Stimulated activated CD4-positive, alpha-beta T cell treated with anti-CD3 and anti-CD28 coated beads, Interleukin-4, amount 100 ng/mL, for 4 hours (primary cell): ENCODE measurements at regions not wholly inside any gene's neighbourhood (a gene's known extent, or its start where the extent isn't known, plus 50 kb on each side); places are given as distances from the start of the nearest gene placed in this dataset.
"Not testable (repeated sequence)": the region's sequence is repeated elsewhere in the genome, so short reads cannot be mapped to it uniquely, and the experiment has no call there.

Experiments
- DNase-seq, 2 experiments: peaks; one replicate each; pipeline ENCODE4 v3.0.0-alpha.2; 2020

DNA sequence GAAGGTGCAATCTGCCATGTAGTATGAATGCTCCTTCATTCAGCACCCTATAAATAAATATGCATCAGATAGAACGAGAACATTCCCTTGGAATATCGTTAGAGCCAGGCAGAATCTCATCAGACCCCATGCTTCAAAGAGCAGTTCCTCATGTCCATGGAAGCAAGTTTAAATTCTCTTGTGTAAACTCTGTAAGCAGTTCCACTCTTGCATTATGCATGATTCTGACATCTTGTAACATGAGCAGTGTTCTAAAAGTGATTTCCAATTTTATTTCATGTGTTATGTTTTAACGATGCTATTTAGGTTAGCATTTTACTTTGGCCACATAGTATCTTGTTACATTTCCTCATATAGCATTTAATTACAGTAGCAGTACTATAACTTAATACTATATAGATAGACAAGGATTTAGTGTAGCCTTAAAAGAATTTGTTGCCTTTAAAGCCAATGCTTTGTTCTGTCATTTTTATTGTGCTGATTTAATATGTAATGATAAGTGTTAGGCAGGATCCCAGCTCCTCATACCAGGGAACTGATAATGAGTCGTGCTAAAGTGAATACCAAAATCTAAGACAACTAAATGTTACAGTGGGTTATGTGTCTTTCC lies 161.2 kb upstream of the NECTIN3 start:
- no peak for DNase-seq

DNA sequence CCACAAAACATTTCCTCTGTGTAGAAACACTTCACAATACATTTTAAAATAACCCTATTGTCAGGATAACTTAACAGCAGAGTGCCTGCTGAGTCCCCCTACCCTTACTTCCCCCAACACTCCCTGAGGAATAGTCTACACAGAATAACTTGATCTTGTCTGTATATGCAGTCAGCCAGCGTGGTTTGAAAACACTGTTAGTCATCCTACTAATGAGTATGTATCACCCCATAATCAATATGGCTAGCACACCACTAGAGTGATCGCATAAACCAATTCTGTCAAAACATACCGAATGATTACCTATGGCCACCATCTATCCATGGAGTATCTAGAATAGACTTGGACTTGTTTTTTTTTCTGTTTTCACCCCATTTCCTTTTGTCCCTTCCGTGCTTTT lies 152.7 kb upstream of the NECTIN3 start:
- DNase-seq, result no peak

DNA sequence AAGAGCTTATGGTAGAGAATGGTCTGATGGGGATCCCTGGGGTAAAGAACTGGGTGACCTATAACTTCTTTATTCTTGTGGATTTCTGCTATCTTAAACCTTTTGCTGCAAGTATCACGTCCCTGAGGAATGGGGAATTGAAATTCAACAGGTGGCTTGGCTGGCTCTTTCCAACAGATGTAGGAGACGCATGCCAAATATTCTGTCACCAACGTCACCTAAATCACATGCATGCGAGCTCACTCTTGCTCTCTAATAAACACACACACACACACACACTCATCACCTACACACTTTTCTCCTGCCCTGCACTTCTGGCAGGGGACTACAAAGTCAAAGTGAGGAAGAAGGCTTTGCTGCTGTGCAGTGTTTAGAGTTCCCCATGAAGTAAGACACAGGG lies 145.8 kb upstream of the NECTIN3 start:
- no peak for DNase-seq

DNA sequence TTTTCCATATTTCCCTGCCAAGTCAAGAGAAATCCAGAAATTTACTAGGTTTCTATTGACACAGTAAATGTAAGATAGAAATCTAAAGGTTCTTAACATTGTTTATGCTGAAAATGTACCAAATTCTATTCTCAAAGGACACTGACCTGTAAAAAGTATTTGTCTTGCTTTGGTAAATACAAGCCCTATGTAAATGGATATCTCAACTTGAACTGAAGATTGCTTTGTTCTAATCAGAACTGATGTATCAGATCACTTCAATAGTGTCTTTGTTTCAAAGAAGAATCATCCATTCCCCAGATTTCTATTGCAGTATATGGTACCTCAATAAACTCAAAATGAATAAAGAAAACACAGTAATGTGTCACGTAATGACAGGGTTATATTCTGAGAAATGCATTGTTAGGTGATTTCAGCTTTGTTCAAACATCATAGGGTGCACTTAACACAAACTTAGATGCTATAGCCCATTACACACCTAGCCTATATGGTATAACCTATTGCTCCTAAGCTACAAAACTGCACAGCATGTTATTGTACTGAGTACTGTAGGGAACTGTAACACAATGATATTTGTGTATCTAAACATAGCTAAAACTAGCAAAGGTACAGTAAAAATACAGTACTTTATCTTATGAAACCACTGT lies 143.5 kb upstream of the NECTIN3 start:
- no peak for DNase-seq

DNA sequence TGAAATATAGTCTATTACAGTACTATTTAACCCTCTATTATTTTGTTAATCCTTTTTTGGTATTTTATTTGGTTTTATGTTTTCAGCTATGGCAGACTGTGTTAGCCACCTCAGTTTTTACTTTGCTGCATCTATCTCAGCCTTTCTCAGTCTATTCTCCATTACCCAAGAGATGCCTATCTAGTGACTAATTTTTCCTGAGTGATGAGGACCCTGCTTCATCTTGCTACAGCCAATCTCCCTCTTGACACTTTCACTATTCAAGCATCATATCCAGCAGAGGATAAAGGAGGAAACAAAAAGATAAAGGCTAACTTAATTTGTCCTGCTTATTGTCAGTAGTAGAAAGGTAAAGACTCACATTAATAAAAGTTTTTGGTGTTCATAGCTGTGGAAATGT lies 141.8 kb upstream of the NECTIN3 start:
- no peak for DNase-seq

DNA sequence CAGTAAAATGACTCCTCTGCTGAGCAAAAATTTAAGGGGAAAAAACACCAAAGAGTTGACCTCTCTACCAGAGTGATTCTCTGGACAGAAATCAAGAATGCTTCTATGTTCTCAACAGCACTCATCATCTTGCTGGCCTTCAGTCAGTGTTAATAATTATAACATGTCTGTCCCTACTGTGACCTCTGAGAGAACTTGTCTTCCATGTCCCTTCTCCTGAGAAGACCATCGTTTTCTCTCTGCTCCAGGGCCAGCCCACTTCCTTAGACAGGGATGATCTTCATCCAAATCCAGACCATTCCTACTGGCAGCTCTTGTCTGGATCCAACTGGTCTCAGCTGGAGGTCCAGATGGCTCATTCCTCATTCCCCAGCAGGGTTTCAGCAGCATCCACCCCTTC lies 139.0 kb upstream of the NECTIN3 start:
- no peak for DNase-seq

DNA sequence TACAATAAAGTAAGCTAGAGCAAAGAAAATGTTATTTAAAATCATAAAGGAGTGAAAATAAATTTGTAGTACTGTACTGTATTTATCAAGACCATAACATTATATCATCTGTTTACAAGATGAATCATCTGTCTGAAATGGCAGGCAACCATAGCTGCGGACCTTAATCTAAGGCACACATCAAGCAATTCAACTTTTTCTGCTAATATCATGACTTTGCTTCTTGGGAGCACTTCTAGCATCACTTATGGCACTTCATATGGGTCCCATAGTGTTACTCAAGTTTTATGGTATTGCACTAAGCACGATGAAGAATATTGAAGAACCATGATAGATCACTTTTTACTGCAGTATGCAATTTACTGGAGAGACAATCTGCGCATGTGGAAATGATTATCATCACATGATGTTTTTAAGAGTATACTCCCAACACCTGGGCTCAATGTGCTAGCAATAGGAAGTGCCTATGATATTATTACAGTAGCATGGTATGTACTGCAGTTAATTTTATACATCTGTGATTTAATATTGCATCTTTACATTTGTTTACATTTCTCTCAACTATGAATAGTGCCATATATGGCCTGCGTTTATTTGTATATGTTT lies 137.7 kb upstream of the NECTIN3 start:
- no peak for DNase-seq

DNA sequence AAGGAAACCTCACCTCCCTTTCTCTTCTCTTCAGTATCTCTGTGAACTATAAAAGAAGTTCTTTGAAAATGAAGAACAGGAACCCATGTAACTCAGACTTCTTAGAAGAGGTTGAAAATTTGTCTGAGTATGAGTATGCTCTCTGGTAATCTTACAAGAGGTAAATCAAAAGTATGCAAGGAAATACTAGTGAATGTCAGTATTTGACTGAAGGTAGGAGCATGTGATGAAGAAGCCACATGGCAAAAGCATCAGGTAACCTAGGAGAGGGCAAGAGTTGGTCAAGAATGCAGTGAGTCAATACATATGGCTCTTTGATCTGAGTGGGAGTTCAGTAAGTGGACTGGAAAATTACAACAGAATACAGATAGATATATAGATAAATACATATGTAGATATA lies 133.0 kb upstream of the NECTIN3 start:
- DNase-seq, result no peak

DNA sequence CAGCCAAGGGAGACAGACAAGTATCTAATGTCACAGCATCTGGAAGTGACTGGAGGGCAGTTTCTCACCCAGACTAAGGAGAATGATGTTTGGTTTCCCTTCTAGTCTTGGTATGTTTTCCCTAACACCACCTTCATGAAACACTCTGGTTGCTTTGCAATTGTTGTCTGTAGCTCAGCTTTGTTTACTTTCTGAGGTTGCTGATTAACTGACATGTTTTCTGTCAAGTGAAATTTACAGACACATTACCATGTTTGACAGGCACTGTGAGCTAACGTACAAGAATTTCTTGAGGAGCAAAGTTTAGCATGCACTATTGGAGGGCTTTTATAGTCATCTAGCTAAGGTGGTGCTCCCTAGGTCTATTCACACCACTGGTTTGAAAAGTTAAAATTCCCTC lies 131.6 kb upstream of the NECTIN3 start:
- DNase-seq, result no peak

DNA sequence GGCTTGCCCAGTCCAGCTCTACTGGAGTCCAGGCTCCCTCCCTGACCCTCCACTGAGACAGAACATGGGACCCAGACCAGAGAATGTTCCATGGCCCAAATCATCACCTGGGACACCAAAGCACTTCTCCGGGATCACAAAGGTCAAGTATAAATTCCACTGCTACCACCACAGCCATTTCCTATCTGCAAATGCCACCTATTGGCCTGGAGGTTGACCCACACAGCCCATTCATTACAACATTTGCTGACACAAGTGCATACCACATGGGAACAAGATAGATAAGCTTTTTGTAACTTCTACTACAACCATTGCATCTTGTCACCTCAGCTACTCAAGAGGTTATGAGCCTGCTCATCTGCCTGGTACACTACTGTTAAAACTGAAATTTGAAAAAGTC lies 126.8 kb upstream of the NECTIN3 start:
- DNase-seq, result no peak

DNA sequence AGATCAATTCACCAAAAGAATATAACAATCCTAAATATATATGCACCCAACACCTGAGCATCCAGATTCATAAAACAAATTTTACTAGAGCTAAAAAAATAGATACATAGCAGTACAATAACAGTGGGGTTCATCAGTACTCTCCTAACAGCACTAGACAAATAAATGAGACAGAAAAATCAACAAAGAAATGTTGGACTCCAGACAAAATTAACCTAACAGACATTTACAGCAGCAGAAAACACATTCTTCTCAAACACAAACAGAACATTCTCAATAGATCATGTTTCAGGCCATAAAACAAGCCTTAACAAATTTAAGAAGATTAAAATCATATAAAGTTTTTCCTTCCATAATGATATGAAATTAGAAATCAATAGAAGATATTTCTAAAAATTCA lies 124.8 kb upstream of the NECTIN3 start:
- DNase-seq, result no peak

DNA sequence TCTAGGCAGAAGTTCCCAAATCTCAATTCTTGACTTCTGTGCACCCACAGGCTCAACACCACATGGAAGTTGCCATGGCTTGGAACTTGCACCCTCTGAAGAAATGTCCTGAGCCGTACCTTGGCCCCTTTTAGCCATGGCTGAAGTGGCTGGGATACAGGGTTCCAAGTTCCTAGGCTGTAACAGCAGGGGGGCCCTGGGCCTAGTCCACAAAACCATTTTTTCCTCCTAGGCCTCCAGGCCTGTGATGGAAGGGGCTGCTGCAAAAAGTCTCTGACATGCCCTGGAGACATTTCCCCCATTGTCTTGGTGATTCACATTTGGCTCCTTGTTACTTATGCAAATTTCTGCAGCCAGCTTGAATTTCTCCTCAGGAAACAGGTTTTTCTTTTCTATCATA lies 122.4 kb upstream of the NECTIN3 start:
- not testable (repeated sequence) for DNase-seq

DNA sequence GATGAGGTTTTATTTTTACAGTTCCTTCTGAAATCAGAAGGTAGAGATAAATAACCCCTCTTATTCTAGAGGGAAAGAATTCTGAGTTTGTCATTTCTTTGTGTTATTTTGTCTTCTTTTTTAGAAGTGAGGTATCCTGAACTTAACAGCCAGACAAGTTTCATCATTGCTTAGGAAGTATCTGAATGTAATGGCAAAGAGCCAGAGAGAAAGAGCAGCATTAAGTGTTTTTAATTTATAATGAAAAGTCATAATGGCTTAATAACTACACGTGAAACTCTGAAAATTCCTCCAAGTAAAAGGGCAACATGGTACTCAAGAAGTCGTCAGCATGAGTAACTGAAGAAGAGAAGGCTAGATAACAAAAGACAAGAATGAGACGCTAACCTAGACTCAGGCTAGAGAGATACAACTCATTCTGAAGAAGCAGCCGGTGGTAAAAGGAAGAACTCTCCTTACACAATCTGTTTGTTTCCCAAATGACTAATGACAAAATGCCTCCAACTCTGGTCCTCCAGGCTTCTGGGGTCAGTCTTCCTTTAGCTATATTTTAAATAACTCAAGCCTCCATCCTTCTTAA lies 116.2 kb upstream of the NECTIN3 start:
- DNase-seq, result no peak

DNA sequence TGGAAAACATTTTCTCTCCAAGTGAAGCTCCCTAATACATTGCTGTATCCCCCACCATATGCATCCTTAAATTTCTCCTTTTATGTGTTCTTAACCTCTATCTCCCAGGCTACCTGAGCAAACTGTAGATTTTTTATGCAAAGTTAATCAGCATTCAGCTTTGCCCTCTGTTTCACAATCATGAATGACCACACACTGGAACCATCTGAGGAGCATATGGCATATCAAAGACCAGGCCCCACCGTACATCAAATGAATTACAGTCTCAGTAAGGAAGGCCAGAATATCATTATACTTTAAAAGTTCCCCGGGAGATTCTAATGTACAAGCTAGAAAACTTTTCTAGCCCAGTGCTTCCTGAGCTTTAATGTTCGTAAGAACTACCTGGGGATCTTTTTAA lies 115.5 kb upstream of the NECTIN3 start:
- DNase-seq, result no peak

DNA sequence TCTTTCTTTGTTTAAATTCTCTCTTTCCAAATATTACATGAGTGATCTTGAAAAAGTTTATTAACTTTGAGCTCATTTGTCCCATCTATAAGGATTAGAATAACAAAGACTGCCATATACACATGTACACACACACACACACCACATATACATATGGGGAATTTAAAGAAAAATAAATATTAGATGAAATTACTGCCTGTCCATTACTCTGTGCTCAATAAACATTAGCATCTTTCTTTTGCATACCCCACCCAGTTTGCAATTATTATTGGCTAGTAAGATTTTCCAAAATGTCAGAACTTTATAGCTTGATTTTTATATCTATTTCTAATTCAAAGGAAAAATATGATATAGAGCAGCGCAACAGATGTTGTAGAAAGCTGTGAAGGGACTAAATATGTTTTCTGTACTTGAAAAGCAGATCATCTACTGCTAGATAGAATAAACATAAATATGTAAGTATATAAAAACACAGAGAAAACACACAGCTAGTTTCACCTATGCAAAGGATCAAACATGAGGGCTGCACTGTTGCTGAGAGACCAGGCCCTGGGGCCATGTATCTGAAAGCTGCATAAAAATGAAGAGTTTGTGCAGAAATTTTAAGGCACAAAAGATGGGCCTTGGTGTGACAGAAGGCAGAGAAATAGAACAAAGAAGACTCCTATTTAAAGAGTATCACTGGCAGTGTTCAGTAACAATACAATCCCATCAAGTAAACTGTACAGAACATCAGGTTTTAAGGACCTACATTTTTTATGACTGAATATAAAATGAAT lies 114.2 kb upstream of the NECTIN3 start:
- no peak for DNase-seq

DNA sequence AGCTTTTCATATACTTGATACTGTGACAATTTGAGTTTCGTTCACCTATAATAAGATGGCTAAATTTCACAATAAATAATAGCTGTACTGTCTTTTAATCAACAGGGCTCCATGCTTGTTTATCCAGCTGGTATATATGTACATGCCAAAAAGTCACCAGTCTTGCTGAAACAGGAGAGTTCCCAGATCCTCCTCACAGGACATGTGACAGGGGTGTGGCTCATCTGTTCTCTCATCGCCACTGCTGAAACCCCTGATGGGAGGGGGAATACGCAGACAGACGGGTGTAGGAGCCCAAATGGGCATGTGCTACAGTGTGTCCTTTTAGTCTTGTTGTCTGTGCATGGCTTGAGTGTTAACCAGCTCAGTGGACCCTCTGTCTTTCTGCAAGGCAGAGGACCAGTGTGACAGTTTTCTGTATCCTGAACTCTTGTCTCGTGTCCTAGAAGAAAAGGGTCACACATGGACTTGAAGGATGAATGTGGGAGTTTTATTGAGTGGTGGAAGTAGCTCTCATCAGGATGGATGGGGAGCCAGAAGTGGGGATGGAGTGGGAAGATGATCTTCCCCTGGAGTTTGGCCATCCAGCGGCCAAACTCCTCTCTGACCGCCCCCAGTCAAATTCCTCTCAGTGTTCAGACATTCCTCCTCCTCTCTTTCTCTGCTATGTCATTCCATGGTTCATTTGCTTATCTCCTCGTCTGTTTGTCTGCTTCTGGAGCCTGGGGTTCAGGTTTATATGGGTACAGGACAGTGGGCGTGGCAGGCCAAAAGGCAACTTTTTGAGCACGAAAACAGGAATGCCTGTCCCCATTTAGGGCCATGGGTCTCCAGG lies 113.1 kb upstream of the NECTIN3 start:
- no peak for DNase-seq

DNA sequence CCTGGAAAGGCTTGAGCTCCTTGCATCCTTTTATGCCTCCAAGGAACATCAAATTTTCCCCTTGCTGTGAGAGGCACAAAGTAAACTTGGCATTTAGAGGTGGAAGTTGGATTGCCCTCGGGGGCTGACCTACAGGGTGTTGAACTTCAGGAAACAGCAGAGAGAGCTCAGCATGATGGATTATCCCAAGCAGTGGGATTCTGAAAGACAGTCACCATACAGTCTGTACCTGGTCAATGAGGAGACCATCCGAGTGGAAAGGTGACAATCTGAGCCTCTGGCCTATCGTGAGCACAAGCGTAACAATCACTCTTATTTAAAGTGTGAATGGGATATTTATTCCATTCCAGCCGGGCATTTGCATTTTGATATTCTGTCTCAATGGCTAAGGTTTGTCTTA lies 105.6 kb upstream of the NECTIN3 start:
- DNase-seq, result no peak

DNA sequence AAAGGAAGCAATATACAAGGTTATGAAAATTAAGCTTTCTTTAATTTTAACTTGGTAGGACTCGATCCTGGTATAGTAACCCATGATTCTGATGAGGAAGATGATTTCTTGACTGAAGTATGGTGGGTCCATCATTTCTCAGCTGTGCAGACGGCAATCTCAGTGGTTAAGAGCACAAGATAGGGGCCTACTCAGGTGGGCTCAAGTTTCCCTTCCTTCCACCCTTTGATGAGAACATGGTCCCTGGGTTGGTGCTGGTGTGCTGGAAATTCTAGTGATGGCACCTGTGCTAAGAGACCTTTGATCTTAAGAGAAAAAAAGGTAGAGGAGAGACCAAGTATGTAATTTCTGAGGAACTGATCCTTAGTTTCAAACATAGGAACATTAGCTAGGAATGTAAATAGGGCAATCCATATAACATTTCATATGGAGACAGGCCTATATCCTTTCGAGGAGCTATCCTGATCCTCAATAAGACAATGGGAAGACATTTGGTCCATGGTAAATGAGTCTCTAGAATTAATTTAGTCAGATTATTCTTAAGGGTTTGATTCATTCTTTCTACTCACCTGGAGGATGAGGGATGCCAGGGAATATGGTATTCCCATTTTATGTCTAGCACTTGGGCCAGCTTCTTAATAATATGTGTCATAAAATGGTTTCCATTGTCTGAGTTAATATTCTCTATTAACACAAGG lies 104.5 kb upstream of the NECTIN3 start:
- no peak for DNase-seq

DNA sequence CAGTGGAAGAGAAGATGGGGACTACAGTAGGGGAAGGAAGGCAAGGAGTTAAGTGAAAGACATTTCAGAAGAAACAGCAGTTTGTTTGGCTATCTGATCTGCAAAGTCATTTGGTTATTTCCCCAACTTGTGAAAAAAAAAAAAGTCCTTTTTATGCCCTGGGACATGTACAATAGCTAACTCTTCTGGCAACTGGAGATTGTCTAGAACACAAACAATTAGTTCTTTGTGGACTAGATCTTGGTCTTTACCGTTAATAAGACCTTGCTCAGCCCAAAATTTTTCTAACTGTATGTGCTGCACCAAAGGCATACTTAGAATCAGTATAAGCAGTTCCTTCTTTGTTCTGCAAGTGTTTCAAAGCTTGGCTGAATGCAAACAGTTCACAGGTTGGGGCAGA lies 103.5 kb upstream of the NECTIN3 start:
- DNase-seq, result no peak

DNA sequence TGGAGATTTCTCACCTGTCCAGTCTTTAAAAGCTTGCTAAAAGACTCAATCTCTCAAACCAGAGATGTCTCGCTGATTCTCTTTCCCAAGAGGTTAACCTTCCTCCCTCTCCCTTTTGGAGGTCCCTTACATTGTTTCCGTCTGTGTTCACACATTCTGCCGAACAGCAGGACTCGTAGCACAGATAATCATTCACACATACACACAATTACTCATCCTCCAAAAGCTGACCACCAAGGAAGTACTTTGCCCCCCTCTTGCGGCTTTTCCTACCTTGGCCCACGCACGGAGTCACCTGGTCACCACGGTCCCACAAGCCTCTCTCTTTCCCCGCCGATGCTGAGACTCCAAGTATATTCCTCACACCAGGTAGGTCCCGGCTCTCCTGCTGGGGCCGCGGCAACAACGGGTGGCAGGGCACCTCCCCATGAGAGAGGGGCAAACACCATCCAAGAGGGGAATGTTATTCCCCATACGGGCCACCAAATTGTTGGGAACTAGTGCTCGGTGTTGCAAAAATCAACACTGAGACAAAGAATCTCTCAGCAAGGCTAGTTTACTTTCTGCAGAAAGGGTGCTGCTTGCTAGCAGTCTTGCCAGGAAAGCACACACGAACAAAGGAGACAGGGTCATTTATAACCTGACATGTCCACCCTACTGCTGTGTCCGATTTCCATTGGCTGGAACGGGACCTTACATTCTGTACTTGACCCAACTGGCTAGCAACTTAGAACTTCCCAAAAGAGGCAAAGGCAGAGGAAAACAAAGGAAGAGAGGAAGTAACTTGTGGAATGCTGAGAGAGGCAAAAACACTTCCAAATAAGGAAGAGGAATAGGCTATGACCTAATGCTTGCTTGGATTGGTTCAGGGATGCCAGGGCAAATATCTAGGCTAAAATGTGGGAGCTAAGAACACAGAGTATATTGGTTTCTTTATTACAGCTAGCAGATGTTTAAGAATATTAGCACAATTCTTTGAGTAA lies 102.1 kb upstream of the NECTIN3 start:
- no peak for DNase-seq
